Anterior cingulate cortex (tissue), 58 donors: ENCODE measurements at regions not wholly inside any gene's neighbourhood (a gene's known extent, or its start where the extent isn't known, plus 50 kb on each side); places are given as distances from the start of the nearest gene placed in this dataset.
"Not testable (repeated sequence)": the region's sequence is repeated elsewhere in the genome, so short reads cannot be mapped to it uniquely, and the experiment has no call there.

Experiments used
- DNase-seq, 58 donors: peaks; one replicate each; lab custom pipeline; 2025; lab: John Stamatoyannopoulos, UW

- no peak for DNase-seq
Observed at GRCh38 chr6:802701-803100, 109.8 kb upstream of the EXOC2 start.

DNA sequence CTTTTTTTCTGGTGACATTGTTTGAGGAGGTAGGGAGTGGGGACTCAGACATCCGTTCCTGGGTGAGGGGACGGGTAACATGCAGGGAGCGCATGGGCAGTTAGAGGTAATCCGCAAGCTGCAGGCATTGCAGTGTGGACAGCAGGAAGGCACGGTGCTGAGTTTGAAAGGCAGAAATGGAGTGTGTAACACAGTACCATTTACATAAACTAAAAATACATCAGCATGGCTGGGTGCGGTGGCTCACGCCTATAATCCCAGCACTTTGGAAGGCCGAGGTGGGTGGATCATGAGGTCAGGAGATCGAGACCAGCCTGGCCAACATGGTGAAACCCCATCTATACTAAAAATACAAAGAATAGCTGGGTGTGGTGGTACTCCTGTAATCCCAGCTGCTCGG lies 109.3 kb upstream of the EXOC2 start:
- not testable (repeated sequence) for DNase-seq

DNA sequence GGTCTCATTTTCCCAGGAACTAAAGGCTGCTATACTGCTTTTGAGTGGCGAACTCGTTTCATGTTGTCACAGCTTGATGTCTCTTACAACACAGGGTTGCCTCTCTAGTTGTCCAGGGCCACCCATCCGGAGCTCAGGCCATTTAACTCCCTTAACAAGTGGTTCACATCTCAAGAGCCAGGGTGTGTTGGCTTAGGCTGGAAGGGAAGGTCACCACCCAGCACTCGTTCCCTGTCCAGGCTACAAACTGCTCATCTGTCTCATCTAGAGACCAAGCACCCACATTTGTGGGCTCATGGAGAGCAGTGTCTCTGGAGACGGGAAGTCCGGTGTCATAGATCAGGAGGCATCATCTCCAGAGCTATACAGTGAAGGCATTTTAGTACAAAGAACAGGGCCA lies 106.8 kb upstream of the EXOC2 start:
- no peak for DNase-seq

DNA sequence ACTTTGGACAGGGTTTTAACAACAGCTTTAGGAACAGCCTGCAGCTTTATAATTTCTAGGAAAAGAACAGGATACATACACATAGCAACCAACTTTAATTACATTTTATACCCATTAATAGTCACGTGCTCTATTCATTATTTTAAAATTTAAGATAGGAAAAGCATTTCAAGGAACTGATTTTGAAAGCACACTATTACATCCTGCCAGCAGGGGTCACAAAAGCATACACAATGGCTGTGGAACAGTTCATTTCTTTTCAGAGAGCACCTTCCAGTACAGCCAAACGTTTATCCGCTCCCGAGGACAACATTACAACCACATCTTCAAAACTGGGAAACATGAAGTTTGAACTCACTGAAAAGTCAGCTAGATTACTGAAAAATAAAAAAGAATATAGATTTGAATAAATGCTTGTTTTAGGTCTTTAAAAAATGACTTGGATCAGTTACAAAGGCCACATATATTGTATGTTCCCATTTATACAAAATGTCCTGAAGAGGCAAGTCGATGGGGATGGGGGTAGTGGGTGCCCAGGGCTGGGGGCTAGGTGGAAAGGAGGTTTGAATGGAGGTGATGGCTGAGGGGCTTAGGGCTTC lies 104.6 kb upstream of the EXOC2 start:
- peak in 16 of 58 donors; percentile 3 to 55 (median 12) for DNase-seq

DNA sequence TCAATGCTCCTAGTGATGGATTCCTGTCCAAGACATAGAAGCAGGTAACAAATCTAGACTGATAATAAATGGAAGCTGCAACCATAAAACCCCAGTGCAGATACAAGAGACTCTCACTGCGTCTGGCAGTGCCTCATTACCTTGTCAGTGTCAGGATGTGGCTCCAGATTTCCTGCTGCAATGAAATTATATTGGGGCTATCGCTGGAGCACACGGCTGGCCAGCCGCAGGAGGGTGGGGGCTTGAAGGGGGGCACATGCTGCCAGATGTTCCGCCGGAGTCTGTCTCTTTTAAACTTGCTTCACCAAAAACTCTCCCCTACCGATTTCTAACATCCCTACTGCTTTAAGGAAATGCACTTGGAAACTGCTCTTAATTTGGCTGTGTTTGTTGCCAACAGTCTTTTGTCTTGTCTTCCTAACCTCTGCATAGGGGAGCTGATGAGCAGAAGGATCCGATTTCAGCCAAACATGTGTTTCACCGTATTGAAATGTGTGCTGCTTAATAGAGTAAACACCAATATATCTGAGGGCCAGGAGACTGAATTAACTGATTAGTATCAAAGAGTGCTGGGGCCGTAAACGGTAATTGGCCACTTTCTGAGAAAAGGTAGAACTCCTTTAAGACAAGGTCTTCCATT lies 102.2 kb upstream of the EXOC2 start:
- DNase-seq: no peak

DNA sequence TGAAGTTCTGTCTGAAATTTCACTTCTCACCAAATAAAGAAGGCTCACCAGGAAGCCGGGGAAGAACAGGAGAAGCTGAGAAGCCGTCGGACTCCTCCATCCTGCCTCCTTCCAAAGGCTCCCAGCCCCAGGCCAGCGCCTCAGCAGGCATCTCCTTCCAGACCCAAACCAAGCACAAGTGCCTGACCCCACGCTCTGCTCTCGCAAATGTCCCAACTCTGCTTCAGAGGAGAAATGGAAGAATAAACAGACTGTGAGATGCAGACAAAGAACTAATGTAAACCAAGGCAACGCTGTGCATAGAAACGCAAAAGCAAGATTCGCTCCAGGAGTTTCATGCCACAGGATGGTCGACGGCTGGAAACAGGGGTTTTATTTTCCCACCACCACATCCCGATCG lies 100.3 kb upstream of the EXOC2 start:
- DNase-seq: no peak

DNA sequence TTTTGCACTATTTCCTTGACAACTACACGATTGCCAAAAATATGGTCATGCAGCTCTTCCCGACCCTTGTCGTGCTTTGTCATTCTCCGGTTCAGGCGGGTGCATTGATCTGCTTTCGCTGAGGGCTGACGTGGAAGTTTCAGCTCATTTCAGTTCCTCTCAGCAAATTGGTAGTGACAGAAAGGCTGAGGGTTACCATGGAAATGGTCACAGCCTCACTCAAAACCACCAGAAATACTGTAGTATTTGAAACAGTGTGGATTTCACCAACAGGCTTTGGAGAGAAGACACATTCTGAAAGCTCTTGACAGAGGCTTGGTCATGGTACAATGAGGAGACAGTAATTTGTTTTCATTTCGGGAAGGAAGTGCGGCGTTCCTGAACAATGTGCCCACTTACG lies 99.7 kb upstream of the EXOC2 start:
- DNase-seq: peak in 1 of 58 donors; percentile 28

DNA sequence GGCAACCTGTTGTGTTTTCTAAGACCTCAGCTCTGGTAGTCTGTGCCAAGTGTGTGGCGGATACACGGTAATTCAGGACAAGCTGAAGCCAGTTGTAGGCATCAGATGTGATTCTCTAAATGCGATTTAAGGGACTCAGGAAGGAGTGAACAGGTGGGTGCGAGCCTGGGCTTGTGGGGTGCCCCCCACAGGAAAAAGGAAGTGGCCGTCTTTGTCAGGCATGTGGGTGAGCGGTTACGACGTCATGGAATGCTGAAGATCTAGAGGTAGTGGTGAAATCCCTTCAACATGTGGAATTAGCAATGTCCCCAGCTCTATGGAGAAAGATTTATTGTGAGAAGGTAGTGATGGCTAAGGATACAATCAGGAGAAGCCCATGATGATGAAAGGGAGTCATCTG lies 95.1 kb upstream of the EXOC2 start:
- DNase-seq: no peak

DNA sequence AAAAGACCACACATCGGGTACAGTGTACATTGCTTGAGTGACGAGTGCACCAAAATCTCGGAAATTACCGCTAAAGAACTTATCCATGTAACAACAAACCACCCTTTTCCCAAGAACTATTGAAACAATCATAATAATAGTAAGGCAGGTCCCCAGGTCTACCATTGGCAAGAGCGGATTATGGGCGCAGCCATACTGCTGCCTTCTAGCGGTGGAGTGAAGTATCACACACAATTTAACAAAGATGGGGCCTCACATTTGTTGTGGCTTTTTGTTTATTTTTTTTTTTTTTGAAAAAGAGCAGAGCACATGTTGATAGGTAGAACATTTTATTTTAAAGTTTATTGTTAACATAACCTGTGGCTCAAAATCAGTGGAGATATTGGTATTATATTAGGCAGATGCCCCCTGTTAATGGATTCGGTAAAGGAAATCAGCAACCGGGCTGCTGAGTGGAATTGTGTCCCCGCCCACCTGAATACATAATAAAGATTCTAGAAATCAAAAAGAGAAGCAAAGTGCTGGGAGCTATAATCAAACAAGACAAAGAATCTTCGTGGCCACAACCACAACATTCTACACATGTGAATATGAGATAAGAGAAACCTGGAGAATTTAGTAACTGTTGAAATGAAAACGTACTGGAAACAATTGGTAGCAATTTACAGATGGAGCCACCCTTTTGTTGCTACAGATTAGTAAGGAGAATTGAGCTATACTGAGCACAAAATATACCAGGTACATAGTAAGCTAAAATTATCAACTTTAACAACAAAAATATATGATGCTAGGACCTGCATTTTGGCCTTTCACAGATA lies 94.2 kb upstream of the EXOC2 start:
- no peak for DNase-seq

GRCh38 chr6:783966-784735 lies 91.2 kb upstream of the EXOC2 start:
- no peak for DNase-seq

- DNase-seq: no peak
Observed at GRCh38 chr6:782141-782540, 89.2 kb upstream of the EXOC2 start.

GRCh38 chr6:781350-781961 lies 88.5 kb upstream of the EXOC2 start:
- DNase-seq: no peak

DNA sequence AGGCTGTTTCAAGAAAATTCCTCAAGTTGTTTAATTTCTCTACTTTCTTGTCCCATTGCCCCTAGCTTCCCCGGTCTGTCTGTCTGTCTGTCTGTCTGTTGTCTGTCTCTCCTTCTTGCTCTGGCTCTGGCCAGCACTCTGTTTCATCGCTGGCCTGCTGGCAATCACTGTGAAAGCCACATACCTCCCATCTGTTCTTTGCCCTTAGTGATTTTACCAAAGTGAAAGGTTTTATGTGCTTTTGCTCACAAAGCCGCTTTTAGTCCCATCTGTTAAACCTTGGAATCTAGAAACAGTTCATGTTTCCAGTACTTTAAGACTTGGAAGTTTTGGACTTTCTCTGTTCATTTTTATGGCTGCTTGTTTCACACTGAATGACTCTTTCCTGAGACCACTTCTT lies 87.8 kb upstream of the EXOC2 start:
- no peak for DNase-seq

DNA sequence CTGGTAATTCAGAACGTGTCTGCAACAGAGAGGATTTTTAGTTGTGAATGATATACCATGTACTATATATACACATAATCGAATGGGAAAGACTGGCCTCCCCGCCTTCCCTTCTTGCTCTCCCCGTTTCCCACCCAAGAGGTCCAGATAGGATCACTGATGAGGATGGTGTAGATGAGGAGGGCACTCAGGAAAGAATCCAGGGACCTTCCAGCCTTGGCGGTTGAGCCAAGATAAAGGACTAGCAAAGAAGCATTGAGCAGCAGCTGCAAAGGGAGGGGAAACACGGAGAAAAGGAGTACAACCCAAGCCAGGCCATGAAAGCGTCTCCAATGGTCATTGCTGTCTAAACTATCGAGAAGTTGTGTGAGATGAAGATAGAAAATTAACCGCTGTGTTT lies 84.0 kb upstream of the EXOC2 start:
- DNase-seq: no peak

GRCh38 chr6:776528-776931 lies 83.6 kb upstream of the EXOC2 start:
- no peak for DNase-seq

GRCh38 chr6:775863-776262 lies 82.9 kb upstream of the EXOC2 start:
- no peak for DNase-seq

DNA sequence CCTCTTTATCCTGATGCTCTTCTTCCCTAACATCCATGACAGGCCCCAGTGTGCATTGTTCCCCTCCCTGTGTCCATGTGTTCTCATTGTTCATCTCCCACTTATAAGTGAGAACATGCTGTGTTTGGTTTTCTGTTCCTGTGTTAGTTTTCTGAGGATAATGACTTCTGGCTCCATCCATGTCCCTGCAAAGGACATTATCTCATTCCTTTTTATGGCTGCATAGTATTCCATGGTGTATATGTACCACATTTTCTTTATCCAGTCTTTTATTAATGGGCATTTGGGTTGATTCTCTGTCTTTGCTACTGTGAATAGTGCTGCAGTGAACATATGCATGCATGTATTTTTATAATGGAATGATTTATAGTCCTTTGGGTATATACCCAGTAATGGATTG lies 78.7 kb upstream of the EXOC2 start:
- not testable (repeated sequence) for DNase-seq

- DNase-seq: no peak
Observed at GRCh38 chr6:767755-768512, 75.0 kb upstream of the EXOC2 start.

- DNase-seq: no peak
Observed at GRCh38 chr6:766625-767024, 73.7 kb upstream of the EXOC2 start.

DNA sequence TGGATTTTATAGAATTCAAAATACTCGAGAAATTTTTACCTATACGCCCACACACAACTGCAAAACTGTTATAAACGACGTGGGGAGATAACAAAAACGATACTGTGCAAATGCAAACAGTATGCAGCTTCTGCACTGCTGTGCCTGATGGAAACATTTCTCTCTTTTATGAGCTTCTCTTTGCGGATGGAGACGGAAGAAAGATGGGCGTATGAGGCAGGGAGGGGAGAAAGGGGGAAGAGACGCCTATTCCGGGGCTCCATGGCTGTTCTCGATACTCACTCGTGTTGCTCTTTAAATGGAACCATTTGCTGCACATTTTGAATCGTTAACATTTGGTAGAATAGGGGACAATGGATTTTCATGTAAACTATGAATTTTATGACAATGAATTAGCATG lies 69.1 kb upstream of the EXOC2 start:
- DNase-seq: no peak
